ENCODE measurements at regions not wholly inside any gene's neighbourhood (a gene's known extent, or its start where the extent isn't known, plus 50 kb on each side); places are given as distances from the start of the nearest gene placed in this dataset.

GRCh38 chr17:79189305-79189704 lies 114.7 kb downstream of the ENGASE start:
- DNase-seq (ENCODE audit: low spot score in 2 of 2) (no peak), ATAC-seq (no peak)
- no peaks in the 10 kb centered on the region for H3K36me3 Mint-ChIP-seq
- H3K27ac Mint-ChIP-seq, result no peak overlapping the region
- H3K9me3 Mint-ChIP-seq, result no peaks in the 10 kb centered on the region

GRCh38 chr17:79188685-79189084 lies 114.1 kb downstream of the ENGASE start:
- Mint-ChIP-seq H3K27ac (no peak overlapping the region), H3K36me3 (no peaks in the 10 kb centered on the region), H3K9me3 (no peaks in the 10 kb centered on the region)
- ATAC-seq, result no peak
- no peak for DNase-seq (ENCODE audit: low spot score in 2 of 2)

DNA sequence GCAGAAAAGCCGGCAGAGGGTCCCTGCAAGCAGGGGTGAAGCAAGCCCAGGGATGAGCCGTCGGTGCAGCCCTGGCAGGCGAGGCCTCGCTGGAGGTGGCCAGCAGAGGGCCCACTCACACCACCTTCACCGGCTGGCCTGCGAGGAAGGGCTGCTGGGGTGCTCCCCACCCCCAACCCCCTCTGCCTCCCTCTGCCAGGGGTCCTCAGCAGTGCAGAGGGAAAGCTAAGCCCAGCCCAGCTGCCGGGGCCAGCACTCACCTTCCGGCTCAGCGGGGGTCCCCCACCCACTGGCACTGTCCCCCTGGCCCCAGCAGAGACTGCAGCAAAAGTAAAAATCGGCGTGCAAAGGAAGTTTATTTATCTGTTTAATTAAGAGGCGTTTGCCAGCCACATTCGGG lies 113.4 kb downstream of the ENGASE start:
- ATAC-seq (peak in 1 of 2 donors; percentile 34), DNase-seq (ENCODE audit: low spot score in 2 of 2) (peak in 1 of 2 donors; percentile 15)
- no peak overlapping the region for H3K27ac Mint-ChIP-seq
- H3K36me3 Mint-ChIP-seq, result no peaks in the 10 kb centered on the region
- H3K9me3 Mint-ChIP-seq, result no peaks in the 10 kb centered on the region

- H3K36me3 Mint-ChIP-seq, result no peaks in the 10 kb centered on the region
These were observed 112.6 kb downstream of the ENGASE start for GRCh38 chr17:79187186-79187585.

DNA sequence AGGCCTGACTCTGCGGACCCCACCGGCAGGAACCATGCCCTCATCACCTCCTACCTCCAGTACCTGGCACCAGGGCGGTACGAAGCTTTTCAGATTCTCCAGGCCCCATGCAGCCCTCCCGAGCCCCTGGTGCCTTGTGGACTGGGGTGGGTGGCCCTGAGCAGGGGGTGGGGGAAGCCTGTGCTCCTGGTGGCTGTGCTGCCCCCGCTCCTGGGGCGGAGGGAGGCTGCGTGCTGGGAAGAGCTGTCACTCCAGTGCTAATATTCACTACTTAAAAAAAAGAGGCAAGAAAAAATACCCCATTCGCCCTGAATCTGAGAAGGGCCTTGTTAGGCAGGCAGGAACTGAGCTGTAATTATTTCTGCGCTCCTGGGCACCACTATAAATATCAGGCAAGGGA lies 111.8 kb downstream of the ENGASE start:
- Mint-ChIP-seq H3K9me3 (no peaks in the 10 kb centered on the region), H3K36me3 (no peaks in the 10 kb centered on the region), H3K27ac (no peak overlapping the region)
- no peak for ATAC-seq
- DNase-seq (ENCODE audit: low spot score in 2 of 2), result no peak

More at GRCh38 chr17:79187186-79187585, 112.6 kb downstream of the ENGASE start:
- Mint-ChIP-seq H3K9me3 (no peaks in the 10 kb centered on the region), H3K27ac (no peak overlapping the region)
- DNase-seq (ENCODE audit: low spot score in 2 of 2), result no peak
- no peak for ATAC-seq

DNA sequence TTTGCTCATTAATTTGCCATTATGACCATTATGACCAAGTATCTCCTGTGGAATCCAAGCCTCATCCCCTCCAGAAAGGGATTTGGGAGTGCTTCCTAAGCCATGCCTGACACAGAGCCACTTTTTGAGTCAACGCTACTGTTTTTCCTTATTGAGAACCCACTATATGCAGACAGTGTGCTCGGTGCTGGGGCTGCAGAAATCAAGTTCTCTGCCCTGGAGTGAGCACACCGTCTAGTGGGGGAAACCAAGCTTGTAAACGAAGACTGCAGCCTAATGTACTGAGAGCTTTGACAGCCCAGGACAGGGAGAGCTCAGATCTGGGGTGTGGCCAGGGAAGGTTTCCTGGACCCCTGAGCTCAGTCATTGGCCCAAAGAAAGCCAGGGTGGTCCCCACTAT lies 111.0 kb downstream of the ENGASE start:
- H3K9me3 Mint-ChIP-seq, result no peaks in the 10 kb centered on the region
- H3K36me3 Mint-ChIP-seq, result no peaks in the 10 kb centered on the region
- ATAC-seq, result no peak
- no peak overlapping the region for H3K27ac Mint-ChIP-seq
- no peak for DNase-seq (ENCODE audit: low spot score in 2 of 2)

DNA sequence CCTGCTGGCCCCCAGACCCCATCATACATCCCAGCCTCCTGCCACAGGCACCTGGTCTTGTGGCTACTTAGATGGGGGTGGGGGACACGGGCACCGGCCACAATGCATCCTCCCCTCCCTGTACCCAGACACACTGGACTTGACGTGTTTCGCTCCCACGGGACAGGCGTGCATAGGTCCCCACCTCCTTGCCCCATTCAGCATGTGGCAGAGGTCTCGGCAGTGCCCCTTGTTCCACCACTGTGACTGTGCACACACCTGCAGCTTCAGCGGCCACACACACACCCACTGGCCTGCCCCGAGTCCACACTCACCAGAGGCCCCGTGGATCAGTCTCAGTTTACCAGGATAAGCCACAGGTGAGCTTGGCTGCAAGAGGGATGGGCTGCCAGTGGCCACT lies 109.6 kb downstream of the ENGASE start:
- ATAC-seq (no peak), DNase-seq (ENCODE audit: low spot score in 2 of 2) (no peak)

GRCh38 chr17:79183293-79184158 lies 108.9 kb downstream of the ENGASE start:
- Mint-ChIP-seq H3K36me3 (no peaks in the 10 kb centered on the region), H3K27ac (no peak overlapping the region), H3K9me3 (no peaks in the 10 kb centered on the region)
- ATAC-seq, result peak in 1 of 2 donors; percentile 61
- no peak for DNase-seq (ENCODE audit: low spot score in 2 of 2)

More for the DNA sequence above, 109.6 kb downstream of the ENGASE start:
- Mint-ChIP-seq H3K36me3 (no peaks in the 10 kb centered on the region), H3K9me3 (no peaks in the 10 kb centered on the region), H3K27ac (no peak overlapping the region)

GRCh38 chr17:79183043-79183292 lies 108.3 kb downstream of the ENGASE start:
- no peaks in the 10 kb centered on the region for H3K9me3 Mint-ChIP-seq
- no peaks in the 10 kb centered on the region for H3K36me3 Mint-ChIP-seq

DNA sequence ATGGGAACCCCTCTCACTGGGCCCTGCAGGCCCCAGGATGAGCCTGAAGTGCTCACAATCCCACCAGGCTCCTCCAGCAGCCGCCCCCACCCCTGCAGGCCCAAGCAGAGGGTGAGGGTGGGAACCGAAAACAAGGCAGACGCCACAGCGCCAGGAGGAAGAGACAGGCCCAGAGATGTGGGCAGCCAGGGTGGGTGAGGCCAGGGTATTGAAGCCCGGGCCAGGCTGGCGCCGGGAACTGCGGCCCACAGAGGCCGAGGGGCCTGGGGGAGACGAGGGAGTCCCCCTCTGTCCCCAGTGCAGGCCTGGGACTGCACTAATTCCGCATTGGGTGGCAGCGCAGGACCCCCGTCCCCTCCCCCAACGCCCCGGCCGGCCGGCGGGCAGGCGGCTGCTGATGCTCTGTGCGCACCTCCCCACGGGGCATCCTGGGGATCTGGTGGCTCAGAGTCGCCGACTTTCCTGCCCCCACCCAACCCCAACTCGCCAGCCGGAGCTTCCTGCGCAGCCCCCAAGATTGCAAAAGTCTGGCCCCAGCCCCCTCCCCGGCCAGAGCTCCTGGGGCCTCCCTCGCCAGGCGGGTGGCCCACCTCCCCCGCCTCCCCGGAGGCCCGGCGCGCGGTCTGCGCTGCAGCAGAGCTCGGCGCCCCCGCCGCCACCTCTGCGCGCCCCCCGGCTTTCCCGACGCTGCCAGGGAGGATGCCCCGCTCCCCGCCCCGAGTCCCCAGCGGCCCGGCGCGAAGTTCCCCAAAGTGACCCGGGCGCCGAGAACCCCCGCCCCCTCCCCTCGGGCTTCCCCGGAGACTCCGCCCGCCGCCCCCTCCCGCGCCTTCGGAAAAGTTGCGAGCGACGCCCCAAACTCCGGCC lies 107.8 kb downstream of the ENGASE start:
- no peak for ATAC-seq
- Mint-ChIP-seq H3K36me3 (no peaks in the 10 kb centered on the region), H3K9me3 (no peaks in the 10 kb centered on the region), H3K27ac (peak overlapping the region in 1 of 2 donors; percentile 3)
- no peak for DNase-seq (ENCODE audit: low spot score in 2 of 2)

More at GRCh38 chr17:79183043-79183292, 108.3 kb downstream of the ENGASE start:
- H3K27ac Mint-ChIP-seq, result no peak overlapping the region
- ATAC-seq (no peak), DNase-seq (ENCODE audit: low spot score in 2 of 2) (no peak)

DNA sequence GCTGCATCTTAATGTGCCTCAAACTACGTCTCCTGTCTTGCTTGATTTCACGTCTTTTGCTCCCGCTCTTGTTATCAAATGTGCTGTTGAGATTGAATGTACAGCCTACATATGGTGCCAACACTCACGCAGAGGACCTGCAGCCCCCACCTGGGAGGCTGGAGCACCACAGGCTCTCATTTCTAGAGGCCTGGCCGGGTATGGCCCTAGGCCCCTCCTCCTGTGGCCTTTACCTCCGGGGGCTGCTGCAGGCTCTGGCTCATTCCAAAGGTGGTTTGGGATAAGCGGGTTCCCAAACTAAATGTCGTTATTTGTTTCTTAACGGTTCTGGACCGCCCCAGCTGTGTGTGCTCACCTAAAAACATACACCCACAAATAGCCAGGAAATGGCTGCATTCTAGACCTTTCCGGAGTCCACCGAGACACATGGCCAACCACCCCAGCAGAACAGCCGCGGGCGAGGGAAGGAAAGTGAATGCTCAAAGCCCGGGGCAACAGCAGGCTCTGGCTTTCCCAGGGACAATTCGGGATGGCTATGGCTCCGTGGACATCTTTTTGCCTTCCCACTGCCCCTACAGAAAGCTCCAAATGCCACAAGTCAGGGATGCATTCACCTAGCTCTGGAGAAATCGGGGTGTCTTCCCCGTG lies 105.9 kb downstream of the ENGASE start:
- Mint-ChIP-seq H3K9me3 (no peaks in the 10 kb centered on the region), H3K36me3 (no peaks in the 10 kb centered on the region), H3K27ac (no peak overlapping the region)
- ATAC-seq, result no peak
- DNase-seq (ENCODE audit: low spot score in 2 of 2), result no peak

- DNase-seq (ENCODE audit: low spot score in 2 of 2), result no peak
- no peak for ATAC-seq
- no peaks in the 10 kb centered on the region for H3K36me3 Mint-ChIP-seq
- H3K27ac Mint-ChIP-seq, result no peak overlapping the region
- no peaks in the 10 kb centered on the region for H3K9me3 Mint-ChIP-seq
These were observed 104.7 kb downstream of the ENGASE start for GRCh38 chr17:79179334-79179733.

- ATAC-seq (no peak), DNase-seq (ENCODE audit: low spot score in 2 of 2) (no peak)
- Mint-ChIP-seq H3K36me3 (no peaks in the 10 kb centered on the region), H3K9me3 (no peaks in the 10 kb centered on the region), H3K27ac (no peak overlapping the region)
These were observed 103.3 kb downstream of the ENGASE start for GRCh38 chr17:79177877-79178276.

DNA sequence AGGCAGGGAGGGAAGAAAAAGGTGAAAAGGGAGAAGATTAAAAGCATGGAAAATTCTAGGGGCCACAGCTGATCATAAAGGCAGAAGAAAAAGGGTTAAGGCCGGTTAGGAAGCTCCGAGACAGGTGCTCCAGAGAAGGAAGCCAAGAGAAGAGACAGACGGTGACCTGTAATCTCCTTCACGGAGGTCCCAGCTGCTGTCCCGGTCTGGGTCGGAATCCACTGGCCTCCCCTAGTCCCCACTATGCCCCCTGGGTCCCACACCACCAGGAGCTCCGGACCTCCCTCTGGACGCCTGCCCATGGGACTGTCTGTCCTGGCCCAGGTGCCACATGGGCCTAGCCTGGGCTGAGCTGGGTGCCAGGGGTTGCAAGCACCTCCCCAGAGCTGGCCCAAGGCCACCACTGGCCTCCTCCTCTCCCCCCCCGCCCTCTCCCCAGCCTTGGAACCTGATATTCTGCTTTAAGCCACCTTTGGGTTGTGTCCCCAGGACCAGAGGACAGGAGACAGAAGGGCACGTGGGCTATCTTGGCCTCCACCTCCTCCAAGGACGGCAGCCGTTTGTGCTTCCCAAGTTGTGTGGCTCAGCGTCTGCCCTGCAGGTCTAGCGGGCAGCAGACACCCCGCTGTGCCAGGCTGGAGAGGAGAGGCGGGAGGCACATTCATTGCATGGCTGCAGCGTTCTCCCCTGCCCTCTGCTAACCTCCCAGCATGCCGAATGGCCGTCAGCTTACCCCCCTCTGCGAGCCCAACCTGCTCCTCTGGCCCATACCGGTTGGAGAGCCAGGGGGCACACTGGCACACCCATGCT lies 102.4 kb downstream of the ENGASE start:
- Mint-ChIP-seq H3K27ac (no peak overlapping the region), H3K36me3 (no peaks in the 10 kb centered on the region), H3K9me3 (no peaks in the 10 kb centered on the region)
- DNase-seq (ENCODE audit: low spot score in 2 of 2) (no peak), ATAC-seq (no peak)

GRCh38 chr17:79174905-79175856 lies 100.6 kb downstream of the ENGASE start:
- ATAC-seq (no peak), DNase-seq (ENCODE audit: low spot score in 2 of 2) (no peak)
- Mint-ChIP-seq H3K9me3 (no peaks in the 10 kb centered on the region), H3K27ac (no peak overlapping the region), H3K36me3 (no peaks in the 10 kb centered on the region)
